ENCODE measurements at regions not wholly inside any gene's neighbourhood (a gene's known extent, or its start where the extent isn't known, plus 50 kb on each side); places are given as distances from the start of the nearest gene placed in this dataset.

DNA sequence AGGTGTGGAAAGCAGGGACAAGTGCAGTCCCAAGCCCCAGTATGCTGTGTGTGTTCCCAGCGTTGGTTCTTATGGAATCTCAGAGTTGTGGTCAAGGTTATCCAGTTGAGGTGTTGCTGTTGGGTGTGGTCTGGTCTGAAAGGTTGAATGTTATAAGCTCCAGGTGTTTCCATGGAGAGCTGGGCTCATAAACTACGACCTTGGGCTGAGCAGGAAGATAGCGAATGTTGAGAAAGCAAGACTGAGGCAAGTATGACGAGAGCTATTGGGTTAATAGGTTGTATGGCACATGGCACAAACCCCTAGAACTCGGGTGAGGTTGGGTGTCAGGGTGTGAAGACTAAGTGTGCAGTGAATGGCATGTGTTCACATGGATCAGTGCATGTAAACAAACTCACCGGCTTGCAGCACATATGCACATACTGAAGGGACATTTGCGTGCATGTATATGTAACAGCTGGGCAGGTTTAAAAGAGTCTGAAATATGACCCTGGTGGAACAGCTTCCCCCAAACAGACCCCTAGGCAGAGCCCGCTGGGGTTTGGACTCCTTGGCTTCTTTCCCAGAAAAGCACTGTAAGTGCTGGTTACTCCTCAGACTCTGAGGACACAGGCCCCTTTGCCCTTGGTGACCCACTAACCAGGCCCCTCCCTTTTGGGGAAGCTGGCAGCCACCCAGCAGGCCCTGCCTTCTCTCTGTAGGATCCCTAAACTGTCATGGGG, 117.5 kb downstream of the NAV1 start:
- no peak for DNase-seq (ENCODE audit: low read depth in 3 of 3)

DNA sequence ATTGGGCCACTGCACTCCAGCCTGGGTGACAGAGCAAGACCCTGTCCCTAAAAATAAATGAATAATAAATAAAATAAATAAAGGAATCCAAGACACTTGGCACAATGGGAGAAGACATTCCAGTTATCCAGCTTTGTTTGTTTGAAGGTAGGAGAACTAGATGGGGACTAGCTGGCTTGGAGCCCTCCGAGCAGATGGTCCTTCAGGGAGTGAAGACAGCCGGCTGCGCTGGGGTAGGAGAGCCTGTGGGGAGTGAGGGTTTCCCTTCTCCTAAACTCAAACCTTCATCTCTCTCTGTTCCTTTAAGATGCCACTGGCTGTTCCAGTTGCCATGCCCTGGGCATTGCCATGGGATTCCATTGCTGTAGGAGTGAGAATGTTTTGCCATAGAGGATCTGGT, 120.6 kb downstream of the NAV1 start:
- no peak for DNase-seq (ENCODE audit: low read depth in 3 of 3)

DNA sequence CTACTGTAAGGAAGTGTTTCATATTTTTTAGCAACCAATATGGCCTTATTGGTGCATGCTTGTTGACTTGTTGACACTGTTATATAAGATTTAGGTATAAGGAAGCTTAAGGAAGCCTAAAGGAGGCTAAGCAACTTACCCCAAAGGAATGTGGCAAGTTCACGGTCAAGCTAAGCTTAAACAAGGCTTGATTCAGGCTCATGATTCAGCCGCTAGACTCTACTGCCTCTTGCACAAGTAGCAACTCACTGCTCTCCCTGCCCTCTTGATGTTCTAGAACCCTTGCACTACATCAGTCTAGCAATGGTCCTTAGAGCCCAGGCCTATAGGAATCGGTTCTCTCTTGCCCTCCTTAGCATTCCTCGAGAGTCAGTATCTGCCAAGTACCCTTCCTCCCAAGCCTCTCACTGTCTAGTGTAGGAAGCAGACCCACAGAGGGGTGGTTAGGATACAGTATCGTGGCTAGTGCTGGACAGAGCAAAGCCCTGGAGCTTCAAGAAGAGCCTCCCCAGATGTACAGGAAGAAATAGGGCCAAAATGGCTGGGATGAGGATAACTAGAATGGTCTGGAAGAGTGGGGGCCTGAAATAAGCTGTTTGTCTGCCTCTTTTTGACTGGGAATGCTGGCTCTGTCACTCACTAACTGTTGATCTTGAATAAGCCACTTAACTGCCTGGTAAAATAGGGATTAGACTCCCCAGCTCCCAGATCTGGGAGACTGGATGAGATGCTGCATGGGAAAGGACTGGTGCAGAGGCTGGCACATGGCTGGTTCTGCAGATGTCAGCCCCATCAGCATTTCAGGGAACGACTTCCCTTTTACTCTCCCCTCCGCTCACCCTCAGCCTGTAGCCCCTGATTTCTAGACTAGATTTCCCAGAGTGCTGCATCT, 122.2 kb downstream of the NAV1 start:
- DNase-seq (ENCODE audit: low read depth in 3 of 3), result no peak

DNA sequence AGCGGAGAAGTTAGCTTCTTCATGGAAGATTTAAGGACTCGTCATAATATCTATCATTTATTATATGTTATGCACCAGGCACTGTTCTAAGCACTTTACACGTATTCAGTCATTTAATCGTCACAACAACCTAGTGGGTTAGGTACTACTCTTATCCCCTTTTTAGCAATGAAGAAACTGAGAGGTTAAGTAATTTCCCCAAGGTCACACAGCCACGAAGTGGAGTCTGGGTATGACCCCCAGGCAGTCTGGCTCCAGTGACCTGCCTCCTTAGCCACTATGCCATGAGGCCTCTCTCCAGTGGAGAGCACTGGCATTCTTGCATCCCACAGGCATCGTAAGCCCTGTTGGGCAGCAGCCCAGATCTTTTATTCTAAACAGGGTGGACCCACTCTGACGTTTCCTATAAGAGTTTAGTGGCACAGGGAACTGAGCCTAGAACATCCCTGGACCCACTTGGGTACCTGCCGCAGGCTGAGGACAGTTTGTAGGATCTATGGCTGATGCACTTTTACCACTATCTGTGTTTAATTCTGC, 123.0 kb downstream of the NAV1 start:
- no peak for DNase-seq (ENCODE audit: low read depth in 3 of 3)

DNA sequence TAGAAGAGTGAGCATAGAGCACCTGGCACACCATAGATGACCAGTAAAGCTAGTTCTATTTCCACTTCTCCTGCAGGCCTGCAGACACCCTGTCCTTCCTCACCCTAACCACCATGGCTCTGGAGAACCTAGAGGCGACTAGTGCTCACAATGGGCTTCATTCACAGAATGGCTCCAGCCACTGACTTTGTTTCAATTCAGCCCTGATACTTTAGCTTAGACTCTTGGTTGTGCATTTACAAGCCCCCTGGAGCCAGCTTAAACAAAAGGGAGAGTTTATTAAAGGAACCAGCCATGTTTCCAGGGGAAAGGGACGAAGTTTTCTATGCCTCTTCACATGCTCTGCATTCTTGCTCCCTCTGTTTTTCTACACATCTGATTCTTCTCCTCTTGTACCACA, 123.7 kb downstream of the NAV1 start:
- no peak for DNase-seq (ENCODE audit: low read depth in 3 of 3)

DNA sequence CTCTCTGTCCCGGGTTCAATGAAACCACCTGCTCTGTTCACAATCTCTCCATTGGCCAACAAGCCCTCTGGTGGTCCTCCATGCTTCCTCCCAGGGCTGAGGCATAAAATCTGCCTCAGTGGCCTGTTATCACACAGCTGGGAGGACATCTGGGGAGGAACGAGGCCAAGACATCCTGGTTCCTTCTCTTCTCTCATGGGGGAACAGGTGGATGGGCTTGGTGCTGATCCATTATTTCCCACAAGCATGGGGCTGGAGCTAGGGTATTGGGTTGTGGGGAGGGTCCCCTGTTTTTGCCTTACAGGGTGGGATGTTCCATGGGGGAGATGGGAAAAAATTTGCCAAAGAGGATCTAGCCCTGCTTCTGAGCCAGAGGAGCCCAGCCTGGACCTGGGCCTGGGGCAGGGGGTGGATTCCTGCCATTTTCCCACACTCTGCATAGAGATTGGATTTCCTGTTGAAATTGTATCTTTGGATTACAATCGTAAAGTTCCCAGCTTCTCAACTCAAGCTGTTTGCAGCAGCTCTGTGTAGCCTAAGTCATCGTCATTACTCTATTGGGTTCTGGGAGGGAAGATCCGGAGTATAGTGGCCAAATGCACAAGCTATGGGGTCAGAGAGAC, 124.7 kb downstream of the NAV1 start:
- DNase-seq (ENCODE audit: low read depth in 3 of 3), result no peak

DNA sequence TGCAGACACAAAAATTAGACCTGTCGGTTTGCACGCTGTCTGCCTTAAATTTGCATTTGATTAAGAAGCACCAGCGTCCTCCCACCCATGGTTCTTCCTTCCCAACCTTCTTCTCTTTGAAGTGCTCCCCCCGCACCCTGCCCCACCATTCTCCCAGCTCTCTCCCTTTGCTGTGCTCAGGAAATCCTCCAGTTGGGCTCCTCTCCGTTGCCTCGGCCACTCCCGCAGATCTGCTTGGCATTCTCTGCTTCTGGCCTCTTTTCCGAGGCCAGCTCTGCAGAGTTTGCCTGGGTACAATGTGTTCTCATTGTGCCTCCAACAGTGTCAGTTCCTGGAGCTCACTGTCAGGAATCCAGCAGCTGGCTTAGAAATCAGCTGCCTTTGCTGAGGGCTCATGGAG, 126.1 kb downstream of the NAV1 start:
- DNase-seq (ENCODE audit: low read depth in 3 of 3), result no peak

DNA sequence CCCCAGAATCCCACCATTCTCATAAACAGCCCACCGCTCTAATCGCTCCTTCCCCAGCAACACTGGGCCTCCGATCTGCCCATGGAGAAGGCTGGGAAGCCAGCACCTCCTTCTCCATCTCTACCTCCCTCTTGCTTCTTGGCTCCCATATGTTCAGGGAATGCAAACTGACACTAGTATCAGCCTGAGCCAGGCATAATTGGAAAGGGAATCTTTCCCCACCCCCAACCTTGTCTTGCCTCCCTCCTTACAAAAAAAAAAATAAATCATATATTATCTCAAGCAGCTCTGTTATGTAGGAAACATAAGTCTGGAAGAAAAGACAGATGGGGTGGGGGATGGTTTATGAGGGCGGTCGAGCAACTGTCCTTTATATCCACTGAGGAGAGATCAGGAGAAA, 127.2 kb downstream of the NAV1 start:
- no peak for DNase-seq (ENCODE audit: low read depth in 3 of 3)

DNA sequence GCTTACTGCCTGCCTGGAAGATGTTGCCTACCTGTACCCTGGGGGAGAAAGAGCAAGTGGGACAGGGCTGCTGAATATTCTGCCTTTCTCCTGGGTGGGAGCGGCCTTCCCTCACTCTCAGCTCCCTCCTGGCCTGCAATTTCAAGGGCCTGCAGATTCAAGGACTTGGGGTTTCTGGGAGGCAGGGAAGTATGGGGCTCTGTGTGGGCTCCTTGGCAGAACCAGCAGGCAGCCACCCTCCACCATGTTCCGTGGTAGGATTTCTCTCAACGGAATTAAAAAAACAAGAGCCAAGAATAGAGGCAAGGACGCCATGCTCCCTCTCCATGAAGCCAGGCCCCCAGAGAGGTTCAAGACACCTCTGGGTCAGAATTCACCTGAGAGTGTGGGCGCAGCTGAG, 127.7 kb downstream of the NAV1 start:
- no peak for DNase-seq (ENCODE audit: low read depth in 3 of 3)

DNA sequence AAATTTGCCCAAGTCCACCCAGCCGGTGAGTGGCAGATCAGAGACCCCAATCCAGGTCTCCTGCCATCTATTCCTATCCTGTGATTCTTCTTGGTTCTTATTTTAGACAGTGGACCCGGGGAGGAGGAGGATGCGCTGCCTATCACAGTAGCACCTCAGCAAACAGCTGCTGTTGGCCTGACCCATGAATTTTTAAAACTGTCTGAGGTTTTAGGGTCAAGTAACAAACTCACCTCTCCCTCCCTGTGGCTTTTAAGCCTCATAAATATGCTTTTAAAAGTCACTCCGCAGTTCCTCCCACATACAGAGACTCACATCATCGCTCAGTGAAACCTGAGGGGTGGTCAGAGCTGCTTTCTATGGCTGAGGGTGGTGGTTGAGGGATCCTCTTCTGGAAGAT, 128.6 kb downstream of the NAV1 start:
- no peak for DNase-seq (ENCODE audit: low read depth in 3 of 3)

DNA sequence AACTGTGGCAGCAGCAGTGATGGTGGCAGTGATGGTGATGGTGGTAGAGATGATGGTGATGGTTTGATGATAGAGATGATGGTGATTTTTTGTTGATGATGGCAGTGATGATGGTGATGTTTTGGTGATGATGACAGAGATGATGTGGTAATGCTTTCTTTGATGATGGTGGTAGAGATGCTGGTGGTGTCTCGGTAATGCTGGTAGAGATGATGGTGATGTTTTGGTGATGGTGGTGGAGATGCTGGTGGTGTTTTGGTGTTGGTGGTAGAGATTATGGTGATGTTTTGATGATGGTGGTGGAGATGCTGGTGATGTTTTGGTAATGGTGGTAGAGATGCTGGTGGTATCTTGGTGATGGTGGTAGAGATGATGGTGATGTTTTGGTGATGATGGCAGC, 131.6 kb downstream of the NAV1 start:
- no peak for DNase-seq (ENCODE audit: low read depth in 3 of 3)

DNA sequence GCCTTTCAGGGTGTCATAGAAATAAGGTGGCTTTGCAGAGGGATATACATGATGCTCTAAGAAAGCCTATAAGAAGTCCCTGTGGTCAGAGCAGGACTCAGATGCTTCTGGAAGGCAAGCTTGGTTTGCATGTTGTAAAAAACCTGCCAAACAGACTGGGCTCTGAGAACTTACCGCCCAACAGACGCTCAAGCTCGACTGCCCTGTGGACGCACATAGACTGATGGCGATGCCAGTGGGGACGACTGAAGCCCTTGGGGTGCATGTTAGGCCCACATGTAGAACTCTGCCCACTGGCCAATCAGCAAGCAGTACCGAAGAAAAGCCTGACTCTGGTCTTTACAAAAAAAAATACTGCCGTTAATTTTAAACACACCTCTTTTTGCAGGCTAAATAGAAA, 133.8 kb downstream of the NAV1 start:
- no peak for DNase-seq (ENCODE audit: low read depth in 3 of 3)

DNA sequence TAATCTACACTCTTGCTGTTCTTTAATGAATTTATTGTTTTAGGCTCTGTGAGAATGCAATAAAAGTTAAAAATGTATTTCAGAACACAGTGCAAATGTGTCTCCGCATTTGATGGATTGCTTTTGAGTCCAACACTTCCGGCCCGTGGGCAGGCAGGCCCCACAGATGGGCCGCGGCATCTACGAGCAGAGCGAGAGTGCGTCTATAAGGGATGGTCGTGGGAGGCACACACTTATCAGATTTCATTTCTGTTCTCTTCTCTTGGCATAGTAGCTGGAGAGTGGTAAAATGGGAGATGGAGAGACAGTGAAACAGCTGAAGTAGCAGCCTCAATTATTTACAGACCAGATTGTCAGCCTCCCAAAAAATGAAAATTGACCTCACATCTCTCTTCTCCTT, 134.2 kb downstream of the NAV1 start:
- DNase-seq (ENCODE audit: low read depth in 3 of 3), result no peak

DNA sequence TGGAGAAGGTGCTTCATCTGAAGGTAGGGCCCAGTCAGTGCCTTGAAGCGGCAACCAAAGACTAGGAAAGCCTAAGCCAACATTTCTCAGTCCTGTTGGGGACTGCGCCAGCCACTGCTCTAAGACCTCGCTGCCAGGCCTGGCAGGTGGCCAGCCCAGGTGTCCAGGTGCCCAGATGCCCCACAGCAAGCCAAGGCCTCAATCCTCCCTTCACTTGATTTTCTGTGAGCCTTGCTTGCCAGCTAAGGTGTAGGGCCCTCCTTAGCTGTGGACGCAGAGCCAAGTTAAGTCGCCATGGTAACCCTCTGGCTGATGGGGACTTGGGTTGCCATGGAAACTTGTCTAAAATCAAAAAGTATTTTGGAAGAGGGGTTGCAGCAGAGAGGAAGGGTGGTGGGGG, 135.0 kb downstream of the NAV1 start:
- no peak for DNase-seq (ENCODE audit: low read depth in 3 of 3)

DNA sequence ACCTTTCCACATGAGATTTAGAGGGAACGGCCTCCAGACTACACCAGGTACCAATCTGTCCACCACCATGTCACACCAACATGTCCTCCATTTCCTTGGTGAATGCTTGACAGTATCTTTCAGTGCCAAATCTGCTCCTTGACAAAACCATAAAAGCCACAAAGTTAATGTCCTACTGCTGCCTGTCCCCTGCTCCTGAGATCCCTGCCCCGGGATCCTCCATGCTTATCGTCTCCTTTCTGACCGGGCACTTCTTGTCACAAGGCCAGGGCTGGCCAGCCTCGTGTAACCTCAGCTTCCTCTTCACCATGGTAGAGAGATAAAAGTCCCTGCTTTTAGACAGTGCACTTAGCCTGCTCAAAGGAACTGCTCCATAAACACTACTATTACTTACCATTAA, 136.2 kb downstream of the NAV1 start:
- no peak for DNase-seq (ENCODE audit: low read depth in 3 of 3)

DNA sequence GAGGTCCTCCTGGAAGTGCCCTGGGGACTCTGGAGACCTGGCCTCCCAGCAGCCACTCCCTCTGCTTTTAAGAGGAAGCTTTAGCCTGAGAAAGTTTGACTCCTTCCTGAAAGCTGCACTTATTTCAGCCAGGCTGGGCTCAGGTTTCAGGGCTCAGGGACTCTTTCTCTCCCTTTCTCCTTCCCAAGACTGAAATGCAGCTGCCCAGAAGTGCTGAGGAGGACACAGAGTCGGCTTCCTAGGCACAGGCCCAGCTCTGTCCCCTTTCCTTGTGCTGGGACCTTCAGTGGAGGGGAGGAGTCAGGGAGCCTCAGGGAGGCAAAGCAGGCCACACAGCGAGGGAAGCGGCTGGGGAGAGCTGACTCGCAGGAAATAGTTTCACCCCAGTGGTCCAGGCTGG, 137.3 kb downstream of the NAV1 start:
- no peak for DNase-seq (ENCODE audit: low read depth in 3 of 3)

DNA sequence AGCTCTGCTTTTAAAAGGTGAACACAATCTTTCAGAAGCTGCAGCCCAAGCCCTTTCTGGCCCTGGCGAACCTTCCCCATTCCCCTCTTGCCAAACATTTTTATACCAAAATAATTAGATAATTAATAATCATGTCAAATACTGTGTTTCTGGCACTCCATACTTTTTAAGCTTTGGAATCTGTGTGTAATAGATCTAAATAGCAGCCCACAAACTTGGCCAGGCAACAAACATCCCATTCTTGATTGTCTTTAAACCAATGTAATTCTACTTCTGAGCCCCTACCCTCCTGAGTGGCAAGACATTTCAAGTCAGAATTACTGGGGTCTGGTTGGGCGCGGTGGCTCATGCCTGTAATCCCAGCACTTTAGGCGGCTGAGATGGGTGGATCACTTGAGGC, 137.7 kb downstream of the NAV1 start:
- DNase-seq (ENCODE audit: low read depth in 3 of 3), result no peak

DNA sequence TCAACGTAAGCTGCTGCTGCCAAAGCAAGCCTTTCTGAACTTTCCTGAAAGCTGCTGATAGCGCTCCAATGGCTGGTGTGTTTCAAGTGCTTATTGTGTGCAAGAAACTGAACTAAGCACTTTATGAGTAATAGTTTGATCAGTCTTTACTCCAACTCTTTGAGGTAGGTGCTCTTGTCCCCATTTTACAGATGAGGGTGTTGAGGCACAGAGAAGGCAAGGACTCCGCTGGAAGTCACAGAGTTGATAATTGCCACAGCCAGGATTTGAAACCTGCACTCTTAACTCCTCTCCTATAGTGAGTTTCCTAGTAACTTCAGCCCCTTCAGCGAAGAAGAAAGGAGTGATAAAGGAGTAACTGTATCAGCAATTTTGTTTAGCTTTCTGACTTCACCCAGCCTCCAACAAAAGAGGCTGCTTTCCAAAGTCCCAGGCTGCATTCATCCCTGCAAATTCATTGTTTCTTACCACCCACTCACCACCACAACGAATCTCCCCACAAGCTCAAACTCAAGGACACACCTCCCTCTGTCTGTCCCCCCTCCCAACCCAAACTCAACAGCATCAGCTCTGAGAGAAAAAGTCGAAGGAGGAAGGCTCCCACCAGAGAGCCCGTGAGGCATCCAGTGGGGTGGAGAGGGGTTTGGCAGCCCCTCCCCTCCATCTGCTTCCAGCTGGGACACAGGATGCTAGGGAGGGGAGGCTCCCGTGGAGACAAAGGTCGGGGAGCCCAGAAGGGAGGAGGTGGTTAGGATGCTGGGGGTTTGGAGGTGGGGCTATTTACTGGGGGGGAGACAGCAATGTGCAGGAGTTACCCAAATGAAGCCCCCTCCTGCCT, 139.6 kb downstream of the NAV1 start:
- no peak for DNase-seq (ENCODE audit: low read depth in 3 of 3)

DNA sequence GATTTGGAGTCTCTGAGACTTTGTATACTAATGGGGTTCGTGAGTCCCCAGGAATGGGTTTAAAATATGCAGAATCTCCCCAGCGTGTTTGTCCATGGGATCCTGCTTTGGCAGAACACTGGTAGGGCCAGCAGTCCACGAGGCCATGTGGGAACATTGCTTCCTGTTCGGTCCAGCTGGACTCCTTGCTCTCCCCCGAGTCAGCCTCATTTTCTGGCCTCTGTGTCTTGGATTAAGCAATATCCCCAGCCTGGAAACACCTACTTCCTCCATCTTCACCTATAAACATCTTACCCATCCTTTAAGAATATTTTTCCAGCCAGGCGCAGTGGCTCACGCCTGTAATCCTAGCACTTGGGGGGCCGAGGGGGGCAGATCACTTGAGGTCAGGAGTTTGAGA, 142.4 kb downstream of the NAV1 start:
- no peak for DNase-seq (ENCODE audit: low read depth in 3 of 3)

DNA sequence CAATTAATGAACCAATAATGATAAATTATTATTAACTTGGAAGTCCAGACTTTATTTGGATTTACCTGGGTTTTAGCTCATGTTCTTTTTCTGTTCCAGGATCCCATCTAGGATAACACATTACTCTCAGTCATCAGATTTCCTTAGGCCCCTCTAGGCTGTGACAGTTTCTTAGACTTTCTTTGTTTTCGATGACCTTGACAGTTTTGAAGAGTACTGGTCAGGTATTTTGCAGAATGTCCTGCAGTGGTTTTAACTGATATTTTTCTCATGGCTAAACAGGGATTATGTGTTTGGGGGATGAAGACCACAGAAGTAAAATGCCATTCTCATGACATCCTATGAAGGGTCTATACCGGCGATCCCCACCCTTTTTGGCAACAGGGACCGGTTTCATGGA, 144.0 kb downstream of the NAV1 start:
- no peak for DNase-seq (ENCODE audit: low read depth in 3 of 3)

DNA sequence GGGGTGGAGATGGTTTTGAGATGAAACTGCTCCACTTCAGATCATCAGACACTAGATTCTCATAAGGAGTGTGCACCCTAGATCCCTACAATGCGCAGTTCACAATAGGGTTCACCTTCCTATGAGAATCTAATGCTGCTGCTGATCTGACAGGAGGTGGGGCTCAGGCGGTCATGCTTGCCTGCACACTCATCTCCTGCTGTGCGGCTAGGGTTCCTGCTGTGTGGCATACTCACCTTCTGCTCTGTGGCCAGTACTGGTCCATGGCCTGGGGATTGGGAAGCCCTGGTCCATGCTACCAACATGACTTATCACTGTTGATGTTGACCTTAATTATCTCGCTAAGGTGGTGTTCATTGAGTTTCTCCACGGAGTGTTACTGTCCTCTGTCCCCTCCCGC, 144.5 kb downstream of the NAV1 start:
- no peak for DNase-seq (ENCODE audit: low read depth in 3 of 3)

DNA sequence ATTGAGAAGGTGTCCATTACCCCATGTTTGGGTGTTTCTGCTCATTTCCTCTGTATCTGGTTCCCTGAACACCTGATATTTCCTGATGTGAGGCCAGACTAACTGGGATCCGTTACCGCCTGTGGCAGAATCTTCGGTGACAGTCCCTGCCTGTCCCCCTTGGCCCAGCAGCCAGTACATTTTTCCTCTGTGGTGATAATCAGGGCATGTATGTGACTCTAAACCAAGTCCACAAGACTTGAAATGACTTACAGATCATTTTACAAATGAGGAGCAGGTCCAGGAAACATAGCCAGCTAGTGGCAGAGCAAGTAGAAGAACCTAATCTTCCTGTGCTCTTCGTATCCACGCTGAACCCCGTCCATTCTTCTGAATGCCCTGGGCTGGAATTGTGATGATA, 143.5 kb upstream of the IPO9 start:
- no peak for DNase-seq (ENCODE audit: low read depth in 3 of 3)
